Vagina (tissue), 2 donors: ENCODE measurements at regions not wholly inside any gene's neighbourhood (a gene's known extent, or its start where the extent isn't known, plus 50 kb on each side); places are given as distances from the start of the nearest gene placed in this dataset.

Source experiments
- CTCF ChIP-seq, 3 experiments: fragments of 450-650 bp in 2 of 3; fragments of 200-600 bp in 1 of 3; sonication (generic) in 1 of 3; IDR thresholded peaks; one replicate each; pipeline ENCODE4 v1.5.1; 2017 to 2019; ENCODE audit warnings: antibody characterized with exemption in 3 of 3, mild to moderate bottlenecking in 2 of 3, moderate library complexity in 2 of 3
- POLR2A ChIP-seq, 2 donors: fragments of 450-650 bp; IDR thresholded peaks; one replicate each; pipeline ENCODE4 v1.6.1; 2017; ENCODE audit warnings: antibody characterized with exemption in 2 of 2, mild to moderate bottlenecking in 2 of 2, moderate library complexity in 2 of 2

- TF ChIP-seq CTCF (IDR thresholded peaks at IDR 0.05) (no peak), POLR2A (IDR thresholded peaks at IDR 0.05) (no peak)
Observed at GRCh38 chr3:65079560-65079959, 391.8 kb upstream of the ADAMTS9 start.
